ENCODE measurements at regions not wholly inside any gene's neighbourhood (a gene's known extent, or its start where the extent isn't known, plus 50 kb on each side); places are given as distances from the start of the nearest gene placed in this dataset.

- Histone ChIP-seq H3K27ac (no peak overlapping the region), H3K4me1 (no peaks in the 10 kb centered on the region), H3K27me3 (no peaks in the 10 kb centered on the region), H3K9me3 (no peaks in the 10 kb centered on the region), H3K4me3 (no peak overlapping the region), H3K36me3 (ENCODE audit: low read depth, missing control alignments) (no peaks in the 10 kb centered on the region)
- TF ChIP-seq CTCF (IDR thresholded peaks at IDR 0.05) (no peak), POLR2A (IDR thresholded peaks at IDR 0.05) (no peak)
- no peak for DNase-seq
- WGBS, 2 donors = 88 to 95% methylated on average over 1 of the region's 1 CpG
- intact Hi-C loops (cut with DNase I; ENCODE audit: low total_unique reads) = no loop called here
Observed at GRCh38 chr9:82581516-82581915, 481.4 kb downstream of the RASEF start.

GRCh38 chr9:82581935-82582334 is 481.0 kb downstream of the RASEF start:
- H3K9me3 ChIP-seq = no peaks in the 10 kb centered on the region
- no peaks in the 10 kb centered on the region for H3K36me3 ChIP-seq (ENCODE audit: low read depth, missing control alignments)
- H3K4me1 ChIP-seq = no peaks in the 10 kb centered on the region
- H3K4me3 ChIP-seq = no peak overlapping the region
- no peaks in the 10 kb centered on the region for H3K27me3 ChIP-seq
- DNase-seq = no peak
- TF ChIP-seq POLR2A (IDR thresholded peaks at IDR 0.05) = no peak
- no peak overlapping the region for H3K27ac ChIP-seq
- intact Hi-C loops (cut with DNase I; ENCODE audit: low total_unique reads) = no loop called here
- 76 to 83% methylated on average over 5 of the region's 5 CpGs for WGBS, 2 donors

GRCh38 chr9:82582693-82583092 is 480.2 kb downstream of the RASEF start:
- no peak overlapping the region for H3K4me3 ChIP-seq
- intact Hi-C loops (cut with DNase I; ENCODE audit: low total_unique reads) = no loop called here
- no peaks in the 10 kb centered on the region for H3K27me3 ChIP-seq

GRCh38 chr9:82583524-82583923 is 479.4 kb downstream of the RASEF start:
- intact Hi-C loops (cut with DNase I; ENCODE audit: low total_unique reads) = no loop called here
- H3K4me3 ChIP-seq = no peak overlapping the region
- H3K27me3 ChIP-seq = no peaks in the 10 kb centered on the region
- TF ChIP-seq POLR2A (IDR thresholded peaks at IDR 0.05) (no peak), CTCF (IDR thresholded peaks at IDR 0.05) (no peak)
- DNase-seq = no peak
- WGBS, 2 donors = 58% methylated on average over 7 of the region's 7 CpGs
- H3K9me3 ChIP-seq = no peaks in the 10 kb centered on the region
- H3K4me1 ChIP-seq = no peaks in the 10 kb centered on the region
- no peak overlapping the region for H3K27ac ChIP-seq
- no peaks in the 10 kb centered on the region for H3K36me3 ChIP-seq (ENCODE audit: low read depth, missing control alignments)

More at GRCh38 chr9:82582693-82583092, 480.2 kb downstream of the RASEF start:
- Histone ChIP-seq H3K27ac (no peak overlapping the region), H3K4me1 (no peaks in the 10 kb centered on the region), H3K9me3 (no peaks in the 10 kb centered on the region), H3K36me3 (ENCODE audit: low read depth, missing control alignments) (no peaks in the 10 kb centered on the region)
- DNase-seq = no peak
- TF ChIP-seq POLR2A (IDR thresholded peaks at IDR 0.05) (no peak), CTCF (IDR thresholded peaks at IDR 0.05) (no peak)
- 88 to 96% methylated on average over 1 of the region's 1 CpG for WGBS, 2 donors

GRCh38 chr9:82584349-82584863 is 478.5 kb downstream of the RASEF start:
- H3K27ac ChIP-seq = no peak overlapping the region
- no peaks in the 10 kb centered on the region for H3K4me1 ChIP-seq
- H3K36me3 ChIP-seq (ENCODE audit: low read depth, missing control alignments) = no peaks in the 10 kb centered on the region
- H3K4me3 ChIP-seq = no peak overlapping the region
- H3K27me3 ChIP-seq = no peaks in the 10 kb centered on the region
- no peak for TF ChIP-seq CTCF (IDR thresholded peaks at IDR 0.05)
- TF ChIP-seq POLR2A (IDR thresholded peaks at IDR 0.05) = no peak
- H3K9me3 ChIP-seq = no peaks in the 10 kb centered on the region
- WGBS, 2 donors = 80 to 81% methylated on average over 5 of the region's 5 CpGs
- intact Hi-C loops (cut with DNase I; ENCODE audit: low total_unique reads) = no loop called here
- no peak for DNase-seq

Data from testis (tissue), 2 donors.